Right lobe of liver (tissue), 4 donors: ENCODE measurements at regions not wholly inside any gene's neighbourhood (a gene's known extent, or its start where the extent isn't known, plus 50 kb on each side); places are given as distances from the start of the nearest gene placed in this dataset.
"Not testable (repeated sequence)": the region's sequence is repeated elsewhere in the genome, so short reads cannot be mapped to it uniquely, and the experiment has no call there.

ENCODE experiments used
- POLR2A ChIP-seq: fragments of 450-650 bp; IDR thresholded peaks from one replicate; pipeline ENCODE4 v1.6.1; 2017; ENCODE audit warnings: antibody characterized with exemption, mild to moderate bottlenecking
- TF ChIP-seq, protein P1 (sequence below), 4 donors: fragments of 200-600 bp in 3 of 4; fragments of 450-650 bp in 1 of 4; IDR thresholded peaks; one replicate each; pipeline versions ENCODE4 v1.5.1 to v1.8.0; 2016 to 2022; ENCODE audit warnings: antibody characterized with exemption in 4 of 4, mild to moderate bottlenecking in 2 of 4
- donor health status: DM: no; HTN: no; CAD: no.
- donor health status: DM: no; HTN: no; CAD: no.
- donor health status: DM: no; HTN: yes; CAD: no.

DNA sequence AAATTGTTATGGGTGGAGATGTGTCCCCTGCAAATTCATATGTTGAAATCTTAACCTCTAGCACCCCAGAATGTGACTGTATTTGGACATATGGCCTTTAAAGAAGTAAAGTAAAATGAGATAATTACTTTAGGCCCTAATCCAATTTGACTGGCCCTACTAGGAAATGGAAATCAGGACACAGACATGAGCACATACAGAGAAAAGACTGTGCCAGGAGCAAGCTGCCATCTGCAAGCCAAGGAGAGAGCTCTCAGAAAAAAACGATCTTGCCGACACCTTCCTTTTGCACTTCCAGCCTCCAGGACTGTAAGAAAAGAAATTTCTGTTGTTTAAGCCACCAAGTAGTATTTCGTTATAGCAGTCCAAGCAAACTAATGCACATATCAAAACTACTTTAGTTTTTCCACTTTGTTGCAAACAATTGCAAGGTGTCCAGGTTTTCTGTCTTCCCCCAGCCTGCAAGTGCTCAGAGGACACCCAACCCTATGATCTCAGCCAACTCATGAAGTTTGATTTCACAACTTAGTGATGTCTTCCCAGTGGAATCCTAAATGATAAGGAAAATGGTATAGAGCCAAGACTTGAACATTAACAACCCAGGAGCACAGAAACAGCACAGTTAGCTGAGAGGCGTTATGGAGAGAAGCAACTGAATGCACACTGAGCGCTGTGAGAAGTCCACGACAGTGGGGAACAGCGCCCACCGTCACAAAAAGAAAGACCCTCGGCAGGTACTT, 351.2 kb downstream of the BCL2L11 start:
- TF ChIP-seq, protein P1, sequence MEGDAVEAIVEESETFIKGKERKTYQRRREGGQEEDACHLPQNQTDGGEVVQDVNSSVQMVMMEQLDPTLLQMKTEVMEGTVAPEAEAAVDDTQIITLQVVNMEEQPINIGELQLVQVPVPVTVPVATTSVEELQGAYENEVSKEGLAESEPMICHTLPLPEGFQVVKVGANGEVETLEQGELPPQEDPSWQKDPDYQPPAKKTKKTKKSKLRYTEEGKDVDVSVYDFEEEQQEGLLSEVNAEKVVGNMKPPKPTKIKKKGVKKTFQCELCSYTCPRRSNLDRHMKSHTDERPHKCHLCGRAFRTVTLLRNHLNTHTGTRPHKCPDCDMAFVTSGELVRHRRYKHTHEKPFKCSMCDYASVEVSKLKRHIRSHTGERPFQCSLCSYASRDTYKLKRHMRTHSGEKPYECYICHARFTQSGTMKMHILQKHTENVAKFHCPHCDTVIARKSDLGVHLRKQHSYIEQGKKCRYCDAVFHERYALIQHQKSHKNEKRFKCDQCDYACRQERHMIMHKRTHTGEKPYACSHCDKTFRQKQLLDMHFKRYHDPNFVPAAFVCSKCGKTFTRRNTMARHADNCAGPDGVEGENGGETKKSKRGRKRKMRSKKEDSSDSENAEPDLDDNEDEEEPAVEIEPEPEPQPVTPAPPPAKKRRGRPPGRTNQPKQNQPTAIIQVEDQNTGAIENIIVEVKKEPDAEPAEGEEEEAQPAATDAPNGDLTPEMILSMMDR (IDR thresholded peaks at IDR 0.05): not testable (repeated sequence)
- not testable (repeated sequence) for TF ChIP-seq POLR2A
